GM12878 (cell line): ENCODE measurements at regions not wholly inside any gene's neighbourhood (a gene's known extent, or its start where the extent isn't known, plus 50 kb on each side); places are given as distances from the start of the nearest gene placed in this dataset.

Experiments
- ATAC-seq: fragments of 200-7000 bp; cut with Tn5 transposase; 3 replicates; pipeline ENCODE4 v1.9.1; 2020; ENCODE audit warnings: mild to moderate bottlenecking, moderate library complexity
- BruUV-seq: library from RNA; stranded (reverse); fragments of 400-500 nt; replicated peaks from 2 replicates; lab custom pipeline; 2021; lab: Mats Ljungman, UMichigan
- CTCF ChIA-PET: fragments of 300-600 bp; sonication (Branson Sonifier 250); formaldehyde crosslinking; extraction: SDS; loops from one replicate; lab custom pipeline; 2021; ENCODE audit warnings: inconsistent platforms; lab: Yijun Ruan, JAX
- POLR2A ChIA-PET: fragments of 350-600 bp; formaldehyde crosslinking; extraction: SDS; loops from one replicate; lab custom pipeline; 2021; ENCODE audit warnings: inconsistent platforms; lab: Charles Lee
- RAD21 ChIA-PET: fragments of 300-600 bp; sonication (Branson Sonifier 250); formaldehyde crosslinking; loops from one replicate; lab custom pipeline; 2023; ENCODE audit warnings: antibody characterized with exemption; ENCODE audit not compliant: unreplicated experiment; lab: Charles Lee
- SMC1A ChIA-PET: fragments of 300-600 bp; sonication (Branson Sonifier 250); formaldehyde crosslinking; loops from one replicate; lab custom pipeline; 2023; ENCODE audit not compliant: unreplicated experiment, uncharacterized antibody; lab: Charles Lee
- DNase-seq: peaks from one replicate; pipeline ENCODE4 v3.0.0-alpha.2; 2011; ENCODE audit warnings: low read depth, low spot score
- FAIRE-seq: peaks from 3 replicates; lab custom pipeline; 2011; peaks lifted over from hg19 to GRCh38; lab: Jason Lieb, UNC
- H2AFZ ChIP-seq: 2 replicates; pipeline ENCODE4 v1.6.0; 2011; ENCODE audit warnings: low read depth, low read length, control low read depth; ENCODE audit not compliant: control insufficient read depth
- H3K27ac ChIP-seq: 2 replicates; pipeline ENCODE4 v1.5.1; 2011; ENCODE audit warnings: control low read depth; ENCODE audit not compliant: control insufficient read depth, insufficient read depth
- H3K27me3 ChIP-seq, 2 experiments: replicated peaks in 1 of 2; 2 replicates each; pipeline versions ENCODE4 v1.6.0 to v1.6.1; 2011; ENCODE audit warnings: low read length in 1 of 2; ENCODE audit not compliant: control insufficient read depth in 2 of 2, insufficient read depth in 2 of 2
- H3K36me3 ChIP-seq, 2 experiments: 2 replicates each; pipeline ENCODE4 v1.5.1; 2011; ENCODE audit warnings: low read length in 1 of 2; ENCODE audit not compliant: control insufficient read depth in 2 of 2, insufficient read depth in 2 of 2
- H3K4me1 ChIP-seq: 2 replicates; pipeline ENCODE4 v1.6.1; 2011; ENCODE audit warnings: mild to moderate bottlenecking, low read length, moderate library complexity, mixed read lengths; ENCODE audit not compliant: control insufficient read depth, insufficient read depth
- H3K4me2 ChIP-seq: 2 replicates; pipeline ENCODE4 v1.6.0; 2011; ENCODE audit warnings: control low read depth; ENCODE audit not compliant: control insufficient read depth, insufficient read depth
- H3K4me3 ChIP-seq: fragments of 200-600 bp; sonication (generic); 2 replicates; pipeline ENCODE4 v1.5.1; 2016
- H3K79me2 ChIP-seq: 2 replicates; pipeline ENCODE4 v1.6.0; 2011; ENCODE audit warnings: low read length; ENCODE audit not compliant: control insufficient read depth, insufficient read depth
- H3K9ac ChIP-seq: 2 replicates; pipeline ENCODE4 v1.8.0; 2011; ENCODE audit warnings: low read length, control low read depth, mixed read lengths; ENCODE audit not compliant: control insufficient read depth, insufficient read depth
- H3K9me3 ChIP-seq: replicated peaks from 3 replicates; pipeline ENCODE4 v1.5.1; 2011; ENCODE audit warnings: mild to moderate bottlenecking, low read length; ENCODE audit not compliant: control insufficient read depth, insufficient read depth
- H4K20me1 ChIP-seq: 2 replicates; pipeline ENCODE4 v1.6.0; 2011; ENCODE audit not compliant: control insufficient read depth, insufficient read depth
- CEBPZ ChIP-seq: fragments of 150-350 bp; IDR thresholded peaks from 2 replicates; pipeline ENCODE4 v1.6.1; 2016; ENCODE audit warnings: low read depth, low read length
- HDAC2 ChIP-seq: fragments of 200-600 bp; sonication (generic); IDR thresholded peaks from 2 replicates; pipeline ENCODE4 v1.6.1; 2017
- WGBS: methylation state at CpG from one replicate; pipeline ENCODE4 v1.1.6; 2016; ENCODE audit warnings: low lambda C conversion rate; ENCODE audit not compliant: insufficient replicate concordance, insufficient coverage; ENCODE audit errors: missing lambda C conversion rate; 5-methylcytosine and 5-hydroxymethylcytosine counted together
- in situ Hi-C: fragments of 300-500 bp; cut with MboI; formaldehyde crosslinking; loops from 9 replicates; pipeline ENCODE4 v1.14.3; 2018; ENCODE audit warnings: mixed read lengths
- intact Hi-C: fragments of 100-400 bp; cut with micrococcal nuclease; formaldehyde crosslinking; loops from one replicate; pipeline ENCODE4 v1.14.2; 2022; ENCODE audit not compliant: unreplicated experiment
- TF ChIP-seq, protein P1 (sequence below): IDR thresholded peaks from 2 replicates; pipeline ENCODE4 v1.6.1; 2012; ENCODE audit warnings: low read depth, low read length, improper control_type of control experiment

DNA sequence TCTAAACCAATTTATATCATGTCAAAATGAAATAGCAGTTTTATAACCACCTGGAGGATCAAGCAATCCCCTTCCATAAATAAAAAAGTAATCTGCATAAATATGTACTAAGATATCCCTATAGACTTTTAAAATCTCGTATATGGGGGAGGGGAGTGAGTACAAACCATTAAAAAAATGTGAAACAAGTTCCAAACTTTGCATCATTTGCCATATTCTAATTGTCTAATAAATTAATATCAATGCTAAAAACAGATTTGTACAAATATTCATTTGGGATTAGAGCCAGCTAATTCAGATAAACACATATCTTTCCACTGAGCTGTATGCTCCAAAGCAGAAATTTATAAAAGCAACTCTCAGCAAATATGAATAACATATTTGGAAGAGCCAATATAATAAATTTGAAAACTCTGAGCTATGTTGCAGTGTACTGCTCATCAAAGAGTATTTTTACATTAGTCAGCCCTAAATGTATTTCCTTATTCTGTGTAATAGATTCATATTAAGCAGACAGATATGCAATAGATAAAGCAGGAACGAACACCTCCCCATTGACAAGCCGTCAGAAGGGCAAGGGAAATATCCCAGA, 970.2 kb downstream of the EFNB2 start:
- WGBS: 7% methylated on average over 3 of the region's 3 CpGs
- H3K9me3 ChIP-seq: no peaks in the 10 kb centered on the region
- ATAC-seq (no peak), FAIRE-seq (no peak), DNase-seq (no peak)
- H3K4me2 ChIP-seq: no peak overlapping the region
- H3K4me3 ChIP-seq: no peak overlapping the region
- TF ChIP-seq CEBPZ: no peak
- TF ChIP-seq, protein P1, sequence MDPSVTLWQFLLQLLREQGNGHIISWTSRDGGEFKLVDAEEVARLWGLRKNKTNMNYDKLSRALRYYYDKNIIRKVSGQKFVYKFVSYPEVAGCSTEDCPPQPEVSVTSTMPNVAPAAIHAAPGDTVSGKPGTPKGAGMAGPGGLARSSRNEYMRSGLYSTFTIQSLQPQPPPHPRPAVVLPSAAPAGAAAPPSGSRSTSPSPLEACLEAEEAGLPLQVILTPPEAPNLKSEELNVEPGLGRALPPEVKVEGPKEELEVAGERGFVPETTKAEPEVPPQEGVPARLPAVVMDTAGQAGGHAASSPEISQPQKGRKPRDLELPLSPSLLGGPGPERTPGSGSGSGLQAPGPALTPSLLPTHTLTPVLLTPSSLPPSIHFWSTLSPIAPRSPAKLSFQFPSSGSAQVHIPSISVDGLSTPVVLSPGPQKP: no peak
- TF ChIP-seq HDAC2: no peak
- H3K27me3 ChIP-seq: no peaks in the 10 kb centered on the region
- BruUV-seq: no TSS peak
- no peaks in the 10 kb centered on the region for H3K36me3 ChIP-seq
- no peaks in the 10 kb centered on the region for H3K4me1 ChIP-seq
- no peak overlapping the region for H3K27ac ChIP-seq
- H4K20me1 ChIP-seq: no peaks in the 10 kb centered on the region
- H3K79me2 ChIP-seq: no peaks in the 10 kb centered on the region
- in situ Hi-C loops (no loop called here), intact Hi-C loops (no loop called here)
- no peak overlapping the region for H2AFZ ChIP-seq
- SMC1A ChIA-PET: no interaction called here
- CTCF ChIA-PET: interaction anchor here (0.6 kb wide), 1 partner anchor 94 kb away, joined by 3 read pairs; no protein-coding TSS in a partner anchor
- no peak overlapping the region for H3K9ac ChIP-seq
- RAD21 ChIA-PET: no interaction called here
- POLR2A ChIA-PET: no interaction called here
